B cell (primary cell): ENCODE measurements at regions not wholly inside any gene's neighbourhood (a gene's known extent, or its start where the extent isn't known, plus 50 kb on each side); places are given as distances from the start of the nearest gene placed in this dataset.

Source experiments
- ATAC-seq: fragments of 200-7000 bp; cut with Tn5 transposase; one replicate; pipeline ENCODE4 v1.10.0; 2021; ENCODE audit warnings: low read depth, mild to moderate bottlenecking, moderate number of reproducible peaks, moderate library complexity
- CTCF ChIA-PET: fragments of 350-600 bp; sonication (Branson Sonifier 250); formaldehyde crosslinking; loops from one replicate; lab custom pipeline; 2021; ENCODE audit warnings: antibody characterized with exemption, inconsistent platforms; lab: Charles Lee
- POLR2A ChIA-PET: fragments of 350-600 bp; sonication (Branson Sonifier 250); formaldehyde crosslinking; loops from one replicate; lab custom pipeline; 2021; ENCODE audit warnings: antibody characterized with exemption; lab: Charles Lee
- DNase-seq: peaks from one replicate; pipeline ENCODE4 v3.0.0; 2013
- H2AFZ ChIP-seq: 2 replicates; pipeline ENCODE4 v1.6.1; 2012; ENCODE audit warnings: mild to moderate bottlenecking, low read depth, low read length; ENCODE audit not compliant: insufficient read depth, poor library complexity, severe bottlenecking
- H3K27ac ChIP-seq, 2 donors: 1 replicate in 1 of 2; 2 replicates in 1 of 2; pipeline ENCODE4 v1.5.1; 2012 to 2013; ENCODE audit warnings: low read length in 2 of 2, mild to moderate bottlenecking in 2 of 2, moderate library complexity in 1 of 2
- H3K27me3 ChIP-seq, 4 experiments: fragments of 200-600 bp in 1 of 4; sonication (generic) in 1 of 4; replicated peaks in 1 of 4; 1 replicate in 2 of 4; 2 replicates in 2 of 4; pipeline versions ENCODE4 v1.6.1 to v1.7.0; 2013 to 2016; ENCODE audit warnings: low read length in 3 of 4, mild to moderate bottlenecking in 2 of 4, mixed read lengths in 1 of 4, moderate library complexity in 1 of 4; ENCODE audit not compliant: insufficient read depth in 4 of 4, control insufficient read depth in 3 of 4; ENCODE audit errors: control extremely low read depth in 1 of 4
- H3K36me3 ChIP-seq, 2 experiments: replicated peaks in 1 of 2; 1 replicate in 1 of 2; 2 replicates in 1 of 2; pipeline versions ENCODE4 v1.6.1 to v1.7.1; 2013; ENCODE audit warnings: low read length in 1 of 2; ENCODE audit not compliant: insufficient read depth in 2 of 2, control insufficient read depth in 1 of 2; ENCODE audit errors: control extremely low read depth in 1 of 2, extremely low read depth in 1 of 2
- H3K4me1 ChIP-seq, 2 donors: fragments of 200-600 bp in 1 of 2; sonication (generic) in 1 of 2; 1 replicate in 1 of 2; 2 replicates in 1 of 2; pipeline versions ENCODE4 v1.5.1 to v1.6.1; 2013 to 2017; ENCODE audit warnings: low read length in 2 of 2; ENCODE audit not compliant: control insufficient read depth in 2 of 2, insufficient read depth in 2 of 2
- H3K4me2 ChIP-seq: replicated peaks from 2 replicates; pipeline ENCODE3; 2012; ENCODE audit warnings: mild to moderate bottlenecking, low read depth, low read length; ENCODE audit not compliant: poor library complexity, severe bottlenecking
- H3K4me3 ChIP-seq, 5 experiments: fragments of 200-600 bp in 1 of 5; sonication (generic) in 1 of 5; 1 replicate in 3 of 5; 2 replicates in 2 of 5; pipeline versions ENCODE4 v1.5.1 to v1.7.0; 2011 to 2016; ENCODE audit warnings: low read length in 4 of 5, mild to moderate bottlenecking in 4 of 5, low read depth in 2 of 5, control low read depth in 1 of 5, moderate library complexity in 1 of 5; ENCODE audit not compliant: insufficient read depth in 1 of 5; ENCODE audit errors: control extremely low read depth in 1 of 5, extremely low read depth in 1 of 5
- H3K79me2 ChIP-seq: fragments of 200-600 bp; sonication (generic); one replicate; pipeline ENCODE4 v1.6.0; 2016; ENCODE audit warnings: low read length; ENCODE audit not compliant: control insufficient read depth, insufficient read depth
- H3K9ac ChIP-seq: fragments of 200-600 bp; sonication (generic); 2 replicates; pipeline ENCODE4 v1.6.1; 2017; ENCODE audit warnings: mild to moderate bottlenecking, low read length, moderate library complexity
- H3K9me3 ChIP-seq, 3 donors: one replicate each; pipeline versions ENCODE4 v1.6.1 to v1.7.1; 2013; ENCODE audit warnings: low read length in 2 of 3; ENCODE audit not compliant: control insufficient read depth in 2 of 3, insufficient read depth in 1 of 3; ENCODE audit errors: control extremely low read depth in 1 of 3
- H4K20me1 ChIP-seq: 2 replicates; pipeline ENCODE4 v1.6.0; 2012; ENCODE audit warnings: mild to moderate bottlenecking, low read length; ENCODE audit not compliant: insufficient read depth, control insufficient read depth, poor library complexity, severe bottlenecking
- H3K27ac Mint-ChIP-seq: one replicate; pipeline ENCODE4 v1.8.0; 2021; ENCODE audit warnings: mixed read lengths
- H3K27me3 Mint-ChIP-seq: one replicate; pipeline ENCODE4 v1.8.0; 2021; ENCODE audit warnings: mixed read lengths
- H3K4me1 Mint-ChIP-seq: one replicate; pipeline ENCODE4 v1.8.0; 2021; ENCODE audit warnings: mixed read lengths
- H3K4me3 Mint-ChIP-seq: one replicate; pipeline ENCODE4 v1.8.0; 2021; ENCODE audit warnings: mixed read lengths
- H3K9me3 Mint-ChIP-seq: one replicate; pipeline ENCODE4 v1.8.0; 2022; ENCODE audit warnings: mixed read lengths; ENCODE audit not compliant: insufficient read depth
- CTCF ChIP-seq: fragments of 200-600 bp; IDR thresholded peaks from one replicate; pipeline ENCODE4 v1.8.0; 2022; ENCODE audit warnings: antibody characterized with exemption, mild to moderate bottlenecking
- EZH2 ChIP-seq: IDR thresholded peaks from 2 replicates; pipeline ENCODE4 v1.6.1; 2012; ENCODE audit warnings: borderline replicate concordance, low read depth, mild to moderate bottlenecking, moderate library complexity, low read length; ENCODE audit not compliant: insufficient read depth, poor library complexity, severe bottlenecking
- WGBS: methylation state at CpG from one replicate; pipeline ENCODE4 v1.1.5; 2013; ENCODE audit warnings: missing lambda C conversion rate; ENCODE audit not compliant: insufficient coverage; 5-methylcytosine and 5-hydroxymethylcytosine counted together
- intact Hi-C: fragments of 100-400 bp; cut with micrococcal nuclease; formaldehyde crosslinking; loops from one replicate; pipeline ENCODE4 v1.10.0; 2022

- no peak overlapping the region for H2AFZ ChIP-seq
- ChIA-PET POLR2A (no interaction called here), CTCF (no interaction called here)
- intact Hi-C loops: no loop called here
- Mint-ChIP-seq H3K4me1 (peaks cover 5% of the 10 kb centered on the region), H3K27me3 (peaks cover 27% of the 10 kb centered on the region), H3K27ac (no peak overlapping the region), H3K4me3 (no peak overlapping the region), H3K9me3 (no peaks in the 10 kb centered on the region)
- no peak for ATAC-seq
- no peak overlapping the region for H3K4me3 ChIP-seq
- no peaks in the 10 kb centered on the region for H4K20me1 ChIP-seq
- no peak overlapping the region for H3K27ac ChIP-seq
- no peaks in the 10 kb centered on the region for H3K79me2 ChIP-seq
- 100% methylated on average over 1 of the region's 4 CpGs for WGBS
- no peak overlapping the region for H3K9ac ChIP-seq
- DNase-seq: no peak
- no peaks in the 10 kb centered on the region for H3K4me1 ChIP-seq
- H3K27me3 ChIP-seq: peaks cover 0 to 12% (median 2%) of the 10 kb centered on the region in 4 experiments
- no peak overlapping the region for H3K4me2 ChIP-seq
- TF ChIP-seq CTCF (no peak), EZH2 (no peak)
- no peaks in the 10 kb centered on the region for H3K36me3 ChIP-seq
- H3K9me3 ChIP-seq: no peaks in the 10 kb centered on the region
Observed at GRCh38 chr4:174119051-174119450, 164.4 kb downstream of the FBXO8 start.

- Histone ChIP-seq H3K9ac (no peak overlapping the region), H4K20me1 (no peaks in the 10 kb centered on the region), H3K4me2 (no peak overlapping the region), H2AFZ (no peak overlapping the region), H3K79me2 (no peaks in the 10 kb centered on the region), H3K4me3 (no peak overlapping the region), H3K27ac (no peak overlapping the region), H3K36me3 (no peaks in the 10 kb centered on the region), H3K4me1 (no peaks in the 10 kb centered on the region), H3K9me3 (no peaks in the 10 kb centered on the region), H3K27me3 (peaks cover 0 to 12% (median 2%) of the 10 kb centered on the region in 4 experiments)
- intact Hi-C loops: no loop called here
- Mint-ChIP-seq H3K9me3 (no peaks in the 10 kb centered on the region), H3K27me3 (peaks cover 27% of the 10 kb centered on the region), H3K4me3 (no peak overlapping the region), H3K4me1 (peaks cover 5% of the 10 kb centered on the region), H3K27ac (no peak overlapping the region)
- ChIA-PET POLR2A (no interaction called here), CTCF (interaction anchor here (1.2 kb wide), 1 partner anchor 8 kb away, joined by 5 read pairs; no protein-coding TSS in a partner anchor)
- no peak for ATAC-seq
- DNase-seq: no peak
- 91% methylated on average over 3 of the region's 4 CpGs for WGBS
- TF ChIP-seq CTCF (no peak), EZH2 (no peak)
Observed at GRCh38 chr4:174118171-174118570, 165.3 kb downstream of the FBXO8 start.
